ENCODE measurements at regions not wholly inside any gene's neighbourhood (a gene's known extent, or its start where the extent isn't known, plus 50 kb on each side); places are given as distances from the start of the nearest gene placed in this dataset.

DNA sequence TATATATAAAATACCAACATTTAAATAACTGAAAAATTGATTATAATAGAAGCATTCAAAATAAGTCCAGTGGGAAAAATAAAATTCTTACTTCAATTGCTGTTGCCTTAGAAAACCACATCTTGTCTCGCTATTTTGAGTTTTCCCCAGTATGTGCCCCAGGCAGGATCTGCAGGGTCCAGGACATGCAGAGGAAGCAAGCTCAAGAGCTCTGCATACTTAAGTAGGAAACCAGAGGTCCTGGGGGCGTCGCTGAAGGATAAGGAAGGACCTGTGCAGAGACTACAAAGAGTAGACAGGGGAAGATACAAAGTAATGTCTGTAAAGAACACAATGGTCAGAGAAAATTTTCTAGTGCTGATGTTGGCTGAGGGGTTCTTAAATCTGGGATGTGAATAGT, 310.5 kb upstream of the EMCN start:
- DNase-seq (ENCODE audit: low spot score), result no peak
- no peak overlapping the region for H2AFZ ChIP-seq (ENCODE audit: low read length)
- ChIA-PET POLR2A (no interaction called here), CTCF (ENCODE audit: unreplicated experiment) (no interaction called here)
- no peaks in the 10 kb centered on the region for H3K9me3 ChIP-seq (ENCODE audit: low read length)
- H3K9me2 ChIP-seq (ENCODE audit: insufficient read depth, low read length), result no peaks in the 10 kb centered on the region
- TF ChIP-seq EZH2phosphoT487 (IDR thresholded peaks at IDR 0.05; ENCODE audit: borderline replicate concordance, low read depth, low read length), result no peak
- TF ChIP-seq, protein P1, sequence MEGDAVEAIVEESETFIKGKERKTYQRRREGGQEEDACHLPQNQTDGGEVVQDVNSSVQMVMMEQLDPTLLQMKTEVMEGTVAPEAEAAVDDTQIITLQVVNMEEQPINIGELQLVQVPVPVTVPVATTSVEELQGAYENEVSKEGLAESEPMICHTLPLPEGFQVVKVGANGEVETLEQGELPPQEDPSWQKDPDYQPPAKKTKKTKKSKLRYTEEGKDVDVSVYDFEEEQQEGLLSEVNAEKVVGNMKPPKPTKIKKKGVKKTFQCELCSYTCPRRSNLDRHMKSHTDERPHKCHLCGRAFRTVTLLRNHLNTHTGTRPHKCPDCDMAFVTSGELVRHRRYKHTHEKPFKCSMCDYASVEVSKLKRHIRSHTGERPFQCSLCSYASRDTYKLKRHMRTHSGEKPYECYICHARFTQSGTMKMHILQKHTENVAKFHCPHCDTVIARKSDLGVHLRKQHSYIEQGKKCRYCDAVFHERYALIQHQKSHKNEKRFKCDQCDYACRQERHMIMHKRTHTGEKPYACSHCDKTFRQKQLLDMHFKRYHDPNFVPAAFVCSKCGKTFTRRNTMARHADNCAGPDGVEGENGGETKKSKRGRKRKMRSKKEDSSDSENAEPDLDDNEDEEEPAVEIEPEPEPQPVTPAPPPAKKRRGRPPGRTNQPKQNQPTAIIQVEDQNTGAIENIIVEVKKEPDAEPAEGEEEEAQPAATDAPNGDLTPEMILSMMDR (conservative IDR thresholded peaks at IDR 0.05; ENCODE audit: low read length), result no peak
- intact Hi-C loops (cut with micrococcal nuclease; ENCODE audit: unreplicated experiment), result no loop called here
- no peaks in the 10 kb centered on the region for H3K36me3 ChIP-seq (ENCODE audit: insufficient read depth, low read length)
- no TSS peak for BruUV-seq (replicated peaks)
- H3K4me1 ChIP-seq (ENCODE audit: insufficient read depth, low read length, poor library complexity, severe bottlenecking), result no peaks in the 10 kb centered on the region
- H4K20me1 ChIP-seq (ENCODE audit: insufficient read depth, low read length), result no peaks in the 10 kb centered on the region
- no peak overlapping the region for H3K4me3 ChIP-seq (ENCODE audit: low read depth, low read length, poor library complexity, severe bottlenecking)
- H3K4me2 ChIP-seq (ENCODE audit: low read length), result no peak overlapping the region
- H3K27ac ChIP-seq (ENCODE audit: low read depth, low read length, poor library complexity, severe bottlenecking), result no peak overlapping the region
- no peaks in the 10 kb centered on the region for H3K79me2 ChIP-seq (ENCODE audit: insufficient read depth, low read depth, low read length)

DNA sequence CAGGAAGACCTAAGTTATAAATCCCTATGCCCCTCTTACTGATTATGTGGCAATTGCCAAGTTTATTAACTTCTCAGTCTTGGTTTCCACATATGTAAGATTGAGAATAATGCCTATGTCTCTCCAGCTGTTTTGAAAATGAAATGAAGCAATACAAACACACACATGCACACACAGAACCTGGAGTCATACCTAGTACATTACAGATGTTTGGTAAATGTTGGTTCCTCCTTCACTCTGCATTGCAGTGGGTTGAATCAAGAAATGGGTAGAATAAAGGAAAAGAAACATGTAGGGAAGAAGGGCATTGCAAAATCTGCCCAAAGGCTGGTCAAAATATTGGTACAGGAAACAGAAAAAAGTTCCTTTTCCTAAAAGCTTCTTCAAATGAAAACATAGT, 309.9 kb upstream of the EMCN start:
- H3K79me2 ChIP-seq (ENCODE audit: insufficient read depth, low read depth, low read length), result no peaks in the 10 kb centered on the region
- ChIA-PET CTCF (ENCODE audit: unreplicated experiment) (no interaction called here), POLR2A (no interaction called here)
- no TSS peak for BruUV-seq (replicated peaks)
- no peaks in the 10 kb centered on the region for H3K9me2 ChIP-seq (ENCODE audit: insufficient read depth, low read length)
- no peaks in the 10 kb centered on the region for H3K36me3 ChIP-seq (ENCODE audit: insufficient read depth, low read length)
- no peaks in the 10 kb centered on the region for H4K20me1 ChIP-seq (ENCODE audit: insufficient read depth, low read length)
- TF ChIP-seq, protein P1 (conservative IDR thresholded peaks at IDR 0.05; ENCODE audit: low read length), result no peak
- no peak for TF ChIP-seq EZH2phosphoT487 (IDR thresholded peaks at IDR 0.05; ENCODE audit: borderline replicate concordance, low read depth, low read length)
- H2AFZ ChIP-seq (ENCODE audit: low read length), result no peak overlapping the region
- no peak overlapping the region for H3K4me3 ChIP-seq (ENCODE audit: low read depth, low read length, poor library complexity, severe bottlenecking)
- H3K27ac ChIP-seq (ENCODE audit: low read depth, low read length, poor library complexity, severe bottlenecking), result no peak overlapping the region
- no peaks in the 10 kb centered on the region for H3K4me1 ChIP-seq (ENCODE audit: insufficient read depth, low read length, poor library complexity, severe bottlenecking)
- DNase-seq (ENCODE audit: low spot score), result no peak
- intact Hi-C loops (cut with micrococcal nuclease; ENCODE audit: unreplicated experiment), result no loop called here
- H3K9me3 ChIP-seq (ENCODE audit: low read length), result no peaks in the 10 kb centered on the region
- no peak overlapping the region for H3K4me2 ChIP-seq (ENCODE audit: low read length)

DNA sequence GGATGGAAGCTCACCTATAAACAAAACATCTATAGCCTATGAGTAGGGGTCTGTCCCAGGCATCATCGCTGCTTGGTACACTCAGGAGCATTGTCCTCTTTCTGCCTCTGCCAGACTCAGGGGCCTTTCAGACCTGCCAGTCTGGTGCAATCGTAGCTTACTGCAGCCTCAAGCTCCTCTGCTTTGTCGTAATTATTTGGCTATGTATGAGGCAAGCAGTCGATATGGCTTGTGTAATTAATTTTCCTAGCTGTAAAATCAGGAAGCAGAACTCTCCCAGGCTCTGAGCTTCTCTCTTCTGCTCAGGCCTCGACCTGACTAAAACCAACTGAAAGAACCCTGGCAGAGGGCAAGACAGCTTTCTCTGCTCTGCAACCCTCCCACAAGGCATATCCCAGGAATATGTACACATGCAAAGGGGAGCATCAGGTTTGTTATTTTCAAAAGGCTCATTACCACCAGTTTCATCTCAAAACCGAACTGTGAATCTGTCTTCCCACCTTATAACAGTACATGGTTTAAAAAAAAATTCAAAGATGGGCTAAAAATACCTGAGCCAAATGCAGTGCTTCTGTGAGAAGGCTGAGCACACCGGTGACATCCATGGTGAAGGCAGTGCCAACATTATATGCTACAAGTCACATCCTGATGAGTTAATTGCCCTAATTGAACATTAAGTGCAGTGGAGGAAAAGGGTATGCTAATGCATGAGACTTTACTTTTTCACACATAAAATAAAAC, 309.2 kb upstream of the EMCN start:
- no peaks in the 10 kb centered on the region for H3K36me3 ChIP-seq (ENCODE audit: insufficient read depth, low read length)
- H3K79me2 ChIP-seq (ENCODE audit: insufficient read depth, low read depth, low read length), result no peaks in the 10 kb centered on the region
- no peaks in the 10 kb centered on the region for H3K4me1 ChIP-seq (ENCODE audit: insufficient read depth, low read length, poor library complexity, severe bottlenecking)
- CTCF ChIA-PET (ENCODE audit: unreplicated experiment), result no interaction called here
- H2AFZ ChIP-seq (ENCODE audit: low read length), result no peak overlapping the region
- H3K9me2 ChIP-seq (ENCODE audit: insufficient read depth, low read length), result no peaks in the 10 kb centered on the region
- BruUV-seq (replicated peaks), result no TSS peak
- H3K4me2 ChIP-seq (ENCODE audit: low read length), result no peak overlapping the region
- POLR2A ChIA-PET, result no interaction called here
- intact Hi-C loops (cut with micrococcal nuclease; ENCODE audit: unreplicated experiment), result no loop called here
- H4K20me1 ChIP-seq (ENCODE audit: insufficient read depth, low read length), result no peaks in the 10 kb centered on the region
- no peaks in the 10 kb centered on the region for H3K9me3 ChIP-seq (ENCODE audit: low read length)
- DNase-seq (ENCODE audit: low spot score), result no peak
- TF ChIP-seq EZH2phosphoT487 (IDR thresholded peaks at IDR 0.05; ENCODE audit: borderline replicate concordance, low read depth, low read length), result no peak
- TF ChIP-seq, protein P1 (conservative IDR thresholded peaks at IDR 0.05; ENCODE audit: low read length), result no peak
- no peak overlapping the region for H3K27ac ChIP-seq (ENCODE audit: low read depth, low read length, poor library complexity, severe bottlenecking)
- H3K4me3 ChIP-seq (ENCODE audit: low read depth, low read length, poor library complexity, severe bottlenecking), result no peak overlapping the region

Measured in OCI-LY7 (cell line).